Fibroblast of the aortic adventitia (primary cell): ENCODE measurements at regions not wholly inside any gene's neighbourhood (a gene's known extent, or its start where the extent isn't known, plus 50 kb on each side); places are given as distances from the start of the nearest gene placed in this dataset.

Source experiments
- DNase-seq: peaks from one replicate; pipeline ENCODE4 v3.0.0-alpha.2; 2010; ENCODE audit warnings: low read depth
- H3K4me3 ChIP-seq: 2 replicates; pipeline ENCODE4 v1.5.1; 2011; ENCODE audit warnings: low read depth, mild to moderate bottlenecking, control low read depth, low read length, moderate library complexity
- TF ChIP-seq, protein P1 (sequence below): IDR thresholded peaks from 2 replicates; pipeline ENCODE4 v1.5.1; 2011; ENCODE audit warnings: mild to moderate bottlenecking, low read length, control low read depth, inconsistent platforms; ENCODE audit not compliant: insufficient read depth

DNA sequence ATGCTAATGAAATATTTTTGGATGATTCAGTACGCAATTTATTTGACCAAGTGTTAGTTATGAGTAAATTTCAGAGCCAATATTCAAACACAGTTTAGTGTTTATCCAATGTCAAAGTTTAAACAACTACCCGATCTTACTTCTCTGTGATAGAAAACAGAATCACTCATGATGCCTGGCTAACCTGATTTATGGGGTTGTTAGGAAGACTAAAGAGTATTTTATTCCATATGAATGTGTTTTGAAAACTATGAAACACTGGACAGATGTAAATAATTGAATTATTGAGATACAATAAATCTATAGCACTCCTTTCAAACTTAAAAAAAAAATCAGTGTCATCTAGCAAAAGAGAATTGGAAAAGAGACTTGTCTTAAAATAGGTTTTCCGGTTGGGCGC lies 1181.8 kb downstream of the EFNB2 start:
- TF ChIP-seq, protein P1, sequence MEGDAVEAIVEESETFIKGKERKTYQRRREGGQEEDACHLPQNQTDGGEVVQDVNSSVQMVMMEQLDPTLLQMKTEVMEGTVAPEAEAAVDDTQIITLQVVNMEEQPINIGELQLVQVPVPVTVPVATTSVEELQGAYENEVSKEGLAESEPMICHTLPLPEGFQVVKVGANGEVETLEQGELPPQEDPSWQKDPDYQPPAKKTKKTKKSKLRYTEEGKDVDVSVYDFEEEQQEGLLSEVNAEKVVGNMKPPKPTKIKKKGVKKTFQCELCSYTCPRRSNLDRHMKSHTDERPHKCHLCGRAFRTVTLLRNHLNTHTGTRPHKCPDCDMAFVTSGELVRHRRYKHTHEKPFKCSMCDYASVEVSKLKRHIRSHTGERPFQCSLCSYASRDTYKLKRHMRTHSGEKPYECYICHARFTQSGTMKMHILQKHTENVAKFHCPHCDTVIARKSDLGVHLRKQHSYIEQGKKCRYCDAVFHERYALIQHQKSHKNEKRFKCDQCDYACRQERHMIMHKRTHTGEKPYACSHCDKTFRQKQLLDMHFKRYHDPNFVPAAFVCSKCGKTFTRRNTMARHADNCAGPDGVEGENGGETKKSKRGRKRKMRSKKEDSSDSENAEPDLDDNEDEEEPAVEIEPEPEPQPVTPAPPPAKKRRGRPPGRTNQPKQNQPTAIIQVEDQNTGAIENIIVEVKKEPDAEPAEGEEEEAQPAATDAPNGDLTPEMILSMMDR = no peak
- DNase-seq = no peak
- H3K4me3 ChIP-seq = no peak overlapping the region

DNA sequence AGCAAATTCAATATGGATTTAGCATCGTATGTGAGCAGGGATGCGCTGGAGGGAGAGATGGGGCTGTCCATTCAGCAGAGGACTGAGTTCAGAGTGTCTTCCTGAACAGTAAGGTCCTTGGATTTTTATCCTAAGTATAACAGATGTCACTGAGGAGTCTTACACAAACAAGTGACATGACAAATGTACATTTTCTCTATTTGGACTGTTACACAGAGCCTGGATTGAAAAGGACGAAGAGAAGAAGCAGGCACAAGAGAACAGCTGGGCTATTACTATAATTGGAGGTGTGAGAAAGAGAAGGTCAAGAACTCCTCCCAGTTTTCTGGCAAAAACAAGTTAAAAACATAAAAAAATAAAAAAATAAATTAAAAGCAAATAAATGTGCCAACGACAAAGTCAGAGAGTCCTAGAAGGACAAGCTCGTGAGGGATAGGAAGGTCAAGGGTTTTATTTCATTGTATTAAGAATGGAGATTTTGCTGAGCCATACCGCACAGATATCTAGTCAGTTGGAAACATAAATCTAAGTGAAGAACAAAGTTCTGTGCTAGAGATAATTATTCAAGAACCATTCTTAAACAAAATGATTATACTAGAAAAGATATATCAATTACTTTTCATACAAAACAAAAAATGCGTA lies 1186.3 kb downstream of the EFNB2 start:
- TF ChIP-seq, protein P1 = no peak
- H3K4me3 ChIP-seq = no peak overlapping the region
- DNase-seq = no peak

DNA sequence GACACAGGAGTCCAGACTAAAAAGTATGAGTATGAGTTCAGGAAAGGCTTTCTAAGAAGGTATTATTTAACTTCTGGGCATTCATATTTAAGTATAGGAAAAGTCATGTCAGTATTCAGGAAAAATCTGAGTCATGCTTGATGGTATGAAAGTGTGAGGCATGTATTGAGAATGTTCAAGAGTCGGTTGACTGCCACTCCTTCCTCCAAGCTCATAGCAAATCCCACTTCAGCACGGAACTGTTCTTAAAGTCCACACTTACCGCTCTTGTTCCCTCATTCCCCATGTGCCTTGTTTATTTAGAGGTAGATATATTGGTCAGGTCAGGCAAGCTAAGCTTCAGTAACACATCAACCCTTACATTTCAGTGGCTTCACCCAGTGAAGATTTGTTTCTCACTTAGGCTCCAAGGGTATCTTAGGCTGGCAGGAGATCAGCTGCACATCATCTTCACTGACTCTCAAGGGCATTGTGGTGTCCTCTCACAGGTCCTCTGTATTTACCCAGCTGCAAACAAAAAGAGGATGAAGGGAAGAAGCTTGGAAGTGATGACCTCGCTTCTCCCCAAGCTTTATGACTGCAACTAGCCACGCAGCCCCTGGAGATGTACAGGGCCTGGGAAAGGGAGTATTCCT lies 1189.2 kb downstream of the EFNB2 start:
- H3K4me3 ChIP-seq = no peak overlapping the region
- peak; percentile 38 for DNase-seq
- TF ChIP-seq, protein P1 = no peak

DNA sequence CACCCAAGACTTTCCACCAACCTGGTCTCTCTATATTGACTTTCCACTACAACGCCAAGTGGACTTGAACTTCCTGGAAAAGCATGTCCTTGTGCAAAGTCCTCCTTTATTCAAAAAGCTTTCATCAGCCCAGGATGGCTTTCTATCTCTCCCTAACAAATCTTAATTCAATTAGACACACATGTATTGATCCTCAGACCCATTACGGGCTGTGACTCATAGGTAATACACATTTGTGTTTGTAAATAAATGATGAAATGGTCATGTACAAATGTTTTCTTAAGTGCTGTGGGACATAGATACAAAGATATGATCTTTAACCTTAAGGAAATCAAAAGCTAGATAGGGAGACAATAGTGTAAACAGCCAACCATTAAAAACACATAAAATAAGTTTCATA lies 1189.7 kb downstream of the EFNB2 start:
- TF ChIP-seq, protein P1 = no peak
- no peak overlapping the region for H3K4me3 ChIP-seq
- DNase-seq = no peak

DNA sequence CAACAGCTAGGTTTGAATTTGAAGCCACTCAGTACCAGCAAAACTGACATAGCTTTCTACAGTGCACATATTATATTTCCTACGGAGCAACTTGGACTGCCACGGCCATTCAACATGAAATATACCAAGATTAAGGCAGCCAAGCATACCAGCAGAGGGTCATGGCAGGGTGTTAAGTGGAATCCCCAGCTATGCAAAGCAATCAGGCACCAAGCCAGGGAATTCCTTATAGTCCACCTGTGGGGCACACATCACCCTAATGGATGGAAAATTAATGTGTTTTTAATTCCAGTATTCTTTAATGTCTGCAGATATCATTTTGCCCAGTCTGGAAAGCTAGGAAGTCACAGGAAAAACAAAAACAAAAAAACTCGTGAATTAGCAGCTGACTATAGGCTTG lies 1190.3 kb downstream of the EFNB2 start:
- no peak for DNase-seq
- TF ChIP-seq, protein P1 = no peak
- H3K4me3 ChIP-seq = no peak overlapping the region

DNA sequence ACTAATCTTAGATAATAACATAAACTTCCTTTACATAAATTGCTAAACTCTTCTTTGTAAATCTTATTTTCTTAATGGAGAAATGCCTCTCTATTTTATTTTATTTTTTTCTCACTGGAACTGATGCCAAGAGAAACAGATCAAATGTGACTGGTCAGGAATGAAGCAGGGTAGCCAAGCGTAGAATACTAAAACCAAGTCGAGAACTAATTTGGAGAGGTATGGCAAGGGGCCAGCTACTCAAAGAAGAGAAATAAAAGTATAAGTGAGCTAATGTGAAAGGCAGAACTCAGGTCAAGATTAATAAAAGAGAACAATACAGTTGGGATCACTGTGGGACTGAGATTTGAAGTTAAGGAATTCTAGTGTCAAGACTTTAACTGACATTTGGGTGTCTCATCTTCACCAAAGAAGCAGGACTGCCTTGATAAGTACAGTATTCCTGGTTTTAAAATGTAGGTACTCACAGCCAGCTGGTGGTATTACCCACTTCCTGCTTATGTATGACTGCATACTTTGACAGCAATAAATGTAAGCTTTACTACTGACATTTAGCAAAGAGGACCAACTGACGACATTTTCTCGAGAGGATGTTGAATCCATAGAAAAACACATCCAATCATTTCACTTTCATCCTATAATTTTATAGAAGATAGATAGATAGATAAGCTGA lies 1192.2 kb downstream of the EFNB2 start:
- DNase-seq = peak; percentile 22
- TF ChIP-seq, protein P1 = no peak
- no peak overlapping the region for H3K4me3 ChIP-seq
